ENCODE measurements at regions not wholly inside any gene's neighbourhood (a gene's known extent, or its start where the extent isn't known, plus 50 kb on each side); places are given as distances from the start of the nearest gene placed in this dataset.

GRCh38 chr3:144252896-144253295 lies 281.3 kb downstream of the DIPK2A start (continued):
- TF ChIP-seq REST (IDR thresholded peaks at IDR 0.05; ENCODE audit: unreplicated experiment) (no peak), EZH2phosphoT487 (IDR thresholded peaks at IDR 0.05; ENCODE audit: unreplicated experiment) (no peak), ZNF331 (CRISPR knock-in tag; IDR thresholded peaks at IDR 0.05; ENCODE audit: low read depth) (no peak), ZNF462 (CRISPR knock-in tag; IDR thresholded peaks at IDR 0.05) (no peak), CREB1 (CRISPR knock-in tag; IDR thresholded peaks at IDR 0.05; ENCODE audit: low read depth) (no peak), EZH2 (IDR thresholded peaks at IDR 0.05; ENCODE audit: low read depth, unreplicated experiment) (no peak)

DNA sequence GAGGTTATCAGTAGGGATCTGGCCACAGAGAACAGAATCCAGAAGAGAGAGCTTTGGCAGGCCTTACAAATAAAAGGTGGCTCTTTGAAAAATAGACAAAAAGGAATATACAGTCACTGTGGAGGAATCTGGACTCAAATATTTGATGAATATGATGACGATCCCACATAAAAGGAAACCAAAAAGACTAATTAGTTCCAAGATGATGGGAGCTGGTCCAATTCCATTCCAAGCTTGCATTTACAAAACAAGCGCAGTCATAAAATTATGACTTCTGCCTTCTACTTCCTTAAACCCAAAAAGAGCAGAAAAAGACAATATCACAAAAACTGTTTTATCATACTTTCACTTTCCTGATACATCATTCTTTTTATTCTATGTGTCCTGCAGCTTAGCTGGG lies 285.8 kb downstream of the DIPK2A start:
- Histone ChIP-seq H3K4me2 (no peak overlapping the region), H3K4me3 (no peak overlapping the region), H3K27me3 (ENCODE audit: insufficient read depth) (no peaks in the 10 kb centered on the region), H3F3A (replicated peaks; ENCODE audit: low read depth) (no peaks in the 10 kb centered on the region), H3K27ac (ENCODE audit: low read depth) (no peak overlapping the region), H3K79me2 (replicated peaks; ENCODE audit: insufficient read depth) (no peaks in the 10 kb centered on the region), H3K9me2 (ENCODE audit: insufficient read depth) (no peaks in the 10 kb centered on the region), H2AFZ (no peak overlapping the region), H3K4me1 (ENCODE audit: insufficient read depth) (no peaks in the 10 kb centered on the region), H4K20me1 (replicated peaks; ENCODE audit: insufficient read depth) (no peaks in the 10 kb centered on the region), H3K36me3 (ENCODE audit: insufficient read depth) (no peaks in the 10 kb centered on the region)
- Mint-ChIP-seq H3K27me3 (ENCODE audit: insufficient read depth, low read depth, poor library complexity) (no peaks in the 10 kb centered on the region), H3K9me3 (no peaks in the 10 kb centered on the region), H3K27ac (no peak overlapping the region), H3K36me3 (ENCODE audit: low read depth) (no peaks in the 10 kb centered on the region), H3K4me1 (peaks cover 6% of the 10 kb centered on the region; the same call in 2 of the 3 replicates), H3K4me3 (no peak overlapping the region)
- ATAC-seq, result no peak
- no peak for DNase-seq (ENCODE audit: low spot score)
- TF ChIP-seq ZNF462 (CRISPR knock-in tag; IDR thresholded peaks at IDR 0.05), result no peak
